SK-N-SH treated with all-trans-retinoic acid at 6 μM for 48 hours (cell line): ENCODE measurements at regions not wholly inside any gene's neighbourhood (a gene's known extent, or its start where the extent isn't known, plus 50 kb on each side); places are given as distances from the start of the nearest gene placed in this dataset.

Experiments used
- ISL1 ChIP-seq: fragments of 250-450 bp; sonication (Bioruptor Pico); IDR thresholded peaks from 2 replicates; pipeline ENCODE4 v2.1.2; 2022; ENCODE audit warnings: mild to moderate bottlenecking, moderate library complexity
- OSR1 ChIP-seq: fragments of 250-450 bp; sonication (Bioruptor Pico); IDR thresholded peaks from 2 replicates; pipeline ENCODE4 v1.8.0; 2022; ENCODE audit warnings: moderate library complexity, mild to moderate bottlenecking, inconsistent platforms
- PATZ1 ChIP-seq: fragments of 250-450 bp; sonication (Bioruptor Pico); IDR thresholded peaks from 2 replicates; pipeline ENCODE4 v1.8.0; 2020; ENCODE audit warnings: mild to moderate bottlenecking, moderate library complexity, borderline replicate concordance
- POU6F1 ChIP-seq: fragments of 250-450 bp; sonication (Bioruptor Pico); IDR thresholded peaks from 2 replicates; pipeline ENCODE4 v1.8.0; 2021; ENCODE audit warnings: low read depth, mild to moderate bottlenecking, moderate library complexity, borderline replicate concordance
- RARB ChIP-seq: fragments of 250-450 bp; sonication (Bioruptor Pico); IDR thresholded peaks from 2 replicates; pipeline ENCODE4 v1.8.0; 2021; ENCODE audit warnings: mild to moderate bottlenecking, moderate library complexity
- TCF4 ChIP-seq: fragments of 250-450 bp; sonication (Bioruptor Pico); IDR thresholded peaks from 2 replicates; pipeline ENCODE4 v1.8.0; 2021; ENCODE audit warnings: mild to moderate bottlenecking, moderate library complexity, borderline replicate concordance
- TOX ChIP-seq: fragments of 250-450 bp; sonication (Bioruptor Pico); IDR thresholded peaks from 2 replicates; pipeline ENCODE4 v1.8.0; 2021; ENCODE audit warnings: mild to moderate bottlenecking, moderate library complexity, borderline replicate concordance
- ZC3H10 ChIP-seq: fragments of 250-450 bp; sonication (Bioruptor Pico); IDR thresholded peaks from 2 replicates; pipeline ENCODE4 v1.5.1; 2021; ENCODE audit warnings: mild to moderate bottlenecking, moderate library complexity
- ZFP3 ChIP-seq: fragments of 250-450 bp; sonication (Bioruptor Pico); IDR thresholded peaks from 2 replicates; pipeline ENCODE4 v1.5.0; 2020; ENCODE audit warnings: mild to moderate bottlenecking, moderate library complexity
- ZFP30 ChIP-seq: fragments of 450-650 bp; formaldehyde crosslinking; IDR thresholded peaks from 2 replicates; pipeline ENCODE4 v1.5.0; 2022; ENCODE audit warnings: mild to moderate bottlenecking, moderate library complexity
- ZNF70 ChIP-seq: fragments of 450-650 bp; formaldehyde crosslinking; IDR thresholded peaks from 2 replicates; pipeline ENCODE4 v1.5.0; 2020; ENCODE audit warnings: mild to moderate bottlenecking, moderate library complexity
- ZNF8 ChIP-seq: fragments of 450-650 bp; formaldehyde crosslinking; IDR thresholded peaks from 2 replicates; pipeline ENCODE4 v1.5.0; 2020; ENCODE audit warnings: mild to moderate bottlenecking, moderate library complexity

GRCh38 chr5:102629827-102630605 is 125.1 kb upstream of the PAM start:
- TF ChIP-seq RARB (CRISPR knock-in tag) (no peak), ZFP3 (CRISPR knock-in tag) (no peak), ZC3H10 (CRISPR knock-in tag) (no peak), ISL1 (CRISPR knock-in tag) (no peak), ZNF8 (no peak), ZNF70 (no peak), TCF4 (CRISPR knock-in tag) (no peak), TOX (CRISPR knock-in tag) (no peak), POU6F1 (CRISPR knock-in tag) (no peak), ZFP30 (CRISPR knock-in tag) (no peak), PATZ1 (CRISPR knock-in tag) (no peak), OSR1 (CRISPR knock-in tag) (no peak)
